GM04504 (cell line): ENCODE measurements at regions not wholly inside any gene's neighbourhood (a gene's known extent, or its start where the extent isn't known, plus 50 kb on each side); places are given as distances from the start of the nearest gene placed in this dataset.
"Not testable (repeated sequence)": the region's sequence is repeated elsewhere in the genome, so short reads cannot be mapped to it uniquely, and the experiment has no call there.

Experiments used
- DNase-seq: peaks from one replicate; pipeline ENCODE4 v3.0.0-alpha.2; 2012; ENCODE audit warnings: low read depth

- not testable (repeated sequence) for DNase-seq
Observed at GRCh38 chr9:109665736-109666135, 114.3 kb upstream of the PALM2AKAP2 start.

- DNase-seq = no peak
Observed at GRCh38 chr9:109681301-109681700, 98.7 kb upstream of the PALM2AKAP2 start.

GRCh38 chr9:109682227-109682626 is 97.8 kb upstream of the PALM2AKAP2 start:
- DNase-seq = no peak

- DNase-seq = no peak
Observed at GRCh38 chr9:109683521-109683920, 96.5 kb upstream of the PALM2AKAP2 start.

- DNase-seq = no peak
Observed at GRCh38 chr9:109689701-109690100, 90.3 kb upstream of the PALM2AKAP2 start.

- DNase-seq = peak; percentile 11
Observed at GRCh38 chr9:109699019-109699418, 81.0 kb upstream of the PALM2AKAP2 start.

GRCh38 chr9:109704546-109704945 is 75.5 kb upstream of the PALM2AKAP2 start:
- DNase-seq = no peak

- DNase-seq = no peak
Observed at GRCh38 chr9:109705515-109705914, 74.5 kb upstream of the PALM2AKAP2 start.

- no peak for DNase-seq
Observed at GRCh38 chr9:109707355-109707754, 72.6 kb upstream of the PALM2AKAP2 start.

GRCh38 chr9:109708451-109708945 is 71.5 kb upstream of the PALM2AKAP2 start:
- no peak for DNase-seq

GRCh38 chr9:109709866-109710265 is 70.1 kb upstream of the PALM2AKAP2 start:
- DNase-seq = no peak

GRCh38 chr9:109710830-109711229 is 69.2 kb upstream of the PALM2AKAP2 start:
- DNase-seq = no peak

GRCh38 chr9:109715344-109715743 is 64.7 kb upstream of the PALM2AKAP2 start:
- DNase-seq = no peak

GRCh38 chr9:109716631-109717030 is 63.4 kb upstream of the PALM2AKAP2 start:
- DNase-seq = no peak

- DNase-seq = no peak
Observed at GRCh38 chr9:109717342-109717741, 62.7 kb upstream of the PALM2AKAP2 start.

- DNase-seq = no peak
Observed at GRCh38 chr9:109718861-109719260, 61.1 kb upstream of the PALM2AKAP2 start.

GRCh38 chr9:109721001-109721400 is 59.0 kb upstream of the PALM2AKAP2 start:
- no peak for DNase-seq

GRCh38 chr9:109722007-109722406 is 58.0 kb upstream of the PALM2AKAP2 start:
- DNase-seq = no peak

GRCh38 chr9:109723781-109724180 is 56.2 kb upstream of the PALM2AKAP2 start:
- DNase-seq = no peak

- no peak for DNase-seq
Observed at GRCh38 chr9:109725460-109725859, 54.5 kb upstream of the PALM2AKAP2 start.

GRCh38 chr9:109726119-109726518 is 53.9 kb upstream of the PALM2AKAP2 start:
- no peak for DNase-seq

- no peak for DNase-seq
Observed at GRCh38 chr9:109728686-109729300, 51.2 kb upstream of the PALM2AKAP2 start.

GRCh38 chr9:109729513-109729912 is 50.5 kb upstream of the PALM2AKAP2 start:
- DNase-seq = no peak
